H9 (cell line): ENCODE measurements at regions not wholly inside any gene's neighbourhood (a gene's known extent, or its start where the extent isn't known, plus 50 kb on each side); places are given as distances from the start of the nearest gene placed in this dataset.

Source experiments
- DNase-seq: peaks from one replicate; pipeline ENCODE4 v3.0.0-alpha.2; 2017
- H2AFZ ChIP-seq: one replicate; pipeline ENCODE4 v1.6.1; 2013; ENCODE audit warnings: mild to moderate bottlenecking, low read length, control low read depth, moderate library complexity
- H2AK5ac ChIP-seq: 2 replicates; pipeline ENCODE4 v1.6.1; 2013; ENCODE audit warnings: low read length, control low read depth, mixed read lengths; ENCODE audit not compliant: insufficient read length
- H2BK120ac ChIP-seq: one replicate; pipeline ENCODE4 v1.6.1; 2013; ENCODE audit warnings: low read depth, mild to moderate bottlenecking, low read length, control low read depth, inconsistent platforms; ENCODE audit not compliant: poor library complexity, severe bottlenecking
- H2BK12ac ChIP-seq: 2 replicates; pipeline ENCODE4 v1.6.1; 2013; ENCODE audit warnings: low read length, control low read depth, mixed read lengths, low read depth; ENCODE audit not compliant: insufficient read length
- H2BK15ac ChIP-seq: 2 replicates; pipeline ENCODE4 v1.6.1; 2013; ENCODE audit warnings: low read depth, low read length, control low read depth
- H2BK20ac ChIP-seq: one replicate; pipeline ENCODE4 v1.6.1; 2013; ENCODE audit warnings: low read depth, mild to moderate bottlenecking, low read length, control low read depth, inconsistent platforms; ENCODE audit not compliant: poor library complexity, severe bottlenecking
- H2BK5ac ChIP-seq: 2 replicates; pipeline ENCODE4 v1.6.1; 2013; ENCODE audit warnings: low read length, control low read depth, mixed read lengths; ENCODE audit not compliant: insufficient read length
- H3K14ac ChIP-seq: 2 replicates; pipeline ENCODE4 v1.6.1; 2013; ENCODE audit warnings: low read length, control low read depth; ENCODE audit not compliant: insufficient read depth
- H3K18ac ChIP-seq: 2 replicates; pipeline ENCODE4 v1.6.1; 2013; ENCODE audit warnings: low read depth, mild to moderate bottlenecking, mixed read lengths, low read length, control low read depth; ENCODE audit not compliant: insufficient read length
- H3K23ac ChIP-seq: 2 replicates; pipeline ENCODE4 v1.6.1; 2013; ENCODE audit warnings: low read length, control low read depth, mixed read lengths, low read depth; ENCODE audit not compliant: insufficient read length
- H3K23me2 ChIP-seq: 2 replicates; pipeline ENCODE4 v1.6.1; 2013; ENCODE audit warnings: low read depth, mild to moderate bottlenecking, mixed read lengths, low read length, control low read depth; ENCODE audit not compliant: insufficient read length, poor library complexity, severe bottlenecking
- H3K27ac ChIP-seq: 2 replicates; pipeline ENCODE4 v1.5.1; 2013; ENCODE audit warnings: low read length, control low read depth, mixed read lengths, low read depth; ENCODE audit not compliant: insufficient read length
- H3K27me3 ChIP-seq: 2 replicates; pipeline ENCODE4 v1.6.1; 2013; ENCODE audit warnings: low read length, control low read depth, inconsistent platforms; ENCODE audit not compliant: insufficient read depth
- H3K4ac ChIP-seq: 2 replicates; pipeline ENCODE4 v1.6.1; 2013; ENCODE audit warnings: low read depth, mild to moderate bottlenecking, control low read depth, inconsistent platforms, low read length, moderate library complexity
- H3K4me1 ChIP-seq: 2 replicates; pipeline ENCODE4 v1.6.1; 2013; ENCODE audit warnings: low read length, control low read depth, inconsistent platforms; ENCODE audit not compliant: insufficient read depth
- H3K4me2 ChIP-seq: 2 replicates; pipeline ENCODE4 v1.6.1; 2013; ENCODE audit warnings: low read length, control low read depth, mixed read lengths; ENCODE audit not compliant: insufficient read length, insufficient read depth
- H3K56ac ChIP-seq: 2 replicates; pipeline ENCODE4 v1.6.1; 2013; ENCODE audit warnings: low read depth, mild to moderate bottlenecking, mixed read lengths, low read length, control low read depth; ENCODE audit not compliant: insufficient read length
- H3K79me1 ChIP-seq: 2 replicates; pipeline ENCODE4 v1.6.1; 2013; ENCODE audit warnings: low read depth, mild to moderate bottlenecking, moderate library complexity, low read length, control low read depth, inconsistent platforms; ENCODE audit not compliant: insufficient read depth, poor library complexity, severe bottlenecking
- H3K79me2 ChIP-seq: 2 replicates; pipeline ENCODE4 v1.6.1; 2013; ENCODE audit warnings: low read length, control low read depth, inconsistent platforms; ENCODE audit not compliant: insufficient read depth
- H3K9ac ChIP-seq: 2 replicates; pipeline ENCODE4 v1.6.1; 2013; ENCODE audit warnings: low read length, control low read depth, mixed read lengths; ENCODE audit not compliant: insufficient read length; ENCODE audit errors: extremely low read depth
- H3K9me3 ChIP-seq: one replicate; pipeline ENCODE4 v1.6.1; 2013; ENCODE audit warnings: low read depth, low read length, inconsistent platforms; ENCODE audit not compliant: control insufficient read depth
- H3T11ph ChIP-seq: one replicate; pipeline ENCODE4 v1.6.1; 2013; ENCODE audit warnings: mild to moderate bottlenecking, low read length, control low read depth, inconsistent platforms
- H4K20me1 ChIP-seq: one replicate; pipeline ENCODE4 v1.6.1; 2013; ENCODE audit not compliant: control insufficient read depth, insufficient read length, insufficient read depth
- H4K5ac ChIP-seq: 2 replicates; pipeline ENCODE4 v1.6.1; 2013; ENCODE audit warnings: low read depth, mild to moderate bottlenecking, mixed read lengths, low read length, control low read depth; ENCODE audit not compliant: insufficient read length
- H4K8ac ChIP-seq: replicated peaks from 2 replicates; pipeline ENCODE4 v1.6.1; 2013; ENCODE audit warnings: low read length, control low read depth, mixed read lengths, low read depth; ENCODE audit not compliant: insufficient read length
- H4K91ac ChIP-seq: 2 replicates; pipeline ENCODE4 v1.6.1; 2013; ENCODE audit warnings: low read depth, mild to moderate bottlenecking, moderate library complexity, mixed read lengths, low read length, control low read depth; ENCODE audit not compliant: insufficient read length
- H3K27ac Mint-ChIP-seq, 3 experiments: 2 replicates in 2 of 3; 3 replicates in 1 of 3; pipeline ENCODE4 v1.8.0; 2020 to 2021; ENCODE audit warnings: mixed read lengths in 3 of 3, mild to moderate bottlenecking in 1 of 3, moderate library complexity in 1 of 3
- H3K27me3 Mint-ChIP-seq: 2 replicates; pipeline ENCODE4 v1.8.0; 2021; ENCODE audit warnings: low read depth, mild to moderate bottlenecking, moderate library complexity, mixed read lengths
- H3K36me3 Mint-ChIP-seq, 3 experiments: 2 replicates in 2 of 3; 3 replicates in 1 of 3; pipeline ENCODE4 v1.8.0; 2020 to 2021; ENCODE audit warnings: low read depth in 3 of 3, mixed read lengths in 3 of 3; ENCODE audit not compliant: insufficient read depth in 1 of 3
- H3K4me1 Mint-ChIP-seq, 2 experiments: 2 replicates each; pipeline ENCODE4 v1.8.0; 2020; ENCODE audit warnings: mixed read lengths in 2 of 2
- H3K4me3 Mint-ChIP-seq, 2 experiments: 2 replicates in 1 of 2; 3 replicates in 1 of 2; pipeline ENCODE4 v1.8.0; 2020 to 2021; ENCODE audit warnings: mild to moderate bottlenecking in 2 of 2, mixed read lengths in 2 of 2, moderate library complexity in 1 of 2
- H3K9me3 Mint-ChIP-seq, 2 experiments: 2 replicates in 1 of 2; 3 replicates in 1 of 2; pipeline ENCODE4 v1.8.0; 2020; ENCODE audit warnings: mild to moderate bottlenecking in 2 of 2, mixed read lengths in 2 of 2, moderate library complexity in 1 of 2
- CTCF ChIP-seq: fragments of 200-600 bp; sonication (generic); conservative IDR thresholded peaks from 3 replicates; pipeline ENCODE4 v1.8.0; 2021; ENCODE audit warnings: antibody characterized with exemption, mild to moderate bottlenecking
- WGBS: extraction: QIAGEN DNeasy Blood & Tissue Kit; methylation state at CpG from one replicate; pipeline ENCODE4 v1.1.7; 2013; ENCODE audit warnings: missing lambda C conversion rate, low lambda C conversion rate, mixed read lengths; ENCODE audit not compliant: insufficient read length; ENCODE audit errors: extremely low coverage; 5-methylcytosine and 5-hydroxymethylcytosine counted together

GRCh38 chr3:30203301-30203700 is 403.1 kb upstream of the TGFBR2 start:
- no peak for DNase-seq
- no peak for TF ChIP-seq CTCF
- H3K36me3 Mint-ChIP-seq = no peaks in the 10 kb centered on the region
- H3K79me2 ChIP-seq = no peaks in the 10 kb centered on the region
- H3K27me3 Mint-ChIP-seq = no peaks in the 10 kb centered on the region
- H2BK120ac ChIP-seq = no peak overlapping the region
- no peak overlapping the region for H3K27ac Mint-ChIP-seq
- H3K4ac ChIP-seq = no peak overlapping the region
- peaks cover 0 to 4% of the 10 kb centered on the region in 2 experiments; a peak in 2 of 4 replicates for H3K4me1 Mint-ChIP-seq
- H3K14ac ChIP-seq = no peak overlapping the region
- no peak overlapping the region for H3K23ac ChIP-seq
- H3T11ph ChIP-seq = no peak overlapping the region
- no CpG with 5 or more reads among the region's 2 CpGs for WGBS
- no peak overlapping the region for H2AFZ ChIP-seq
- H3K56ac ChIP-seq = no peak overlapping the region
- H4K8ac ChIP-seq = no peak overlapping the region
- H3K27ac ChIP-seq = no peak overlapping the region
- H3K4me2 ChIP-seq = no peak overlapping the region
- no peak overlapping the region for H2BK20ac ChIP-seq
- no peak overlapping the region for H2BK12ac ChIP-seq
- H3K27me3 ChIP-seq = no peaks in the 10 kb centered on the region
- no peaks in the 10 kb centered on the region; the same call in 1 of the 2 replicates for H3K4me1 ChIP-seq
- H2BK15ac ChIP-seq = no peak overlapping the region
- no peak overlapping the region for H4K5ac ChIP-seq
- H2BK5ac ChIP-seq = no peak overlapping the region
- H4K91ac ChIP-seq = no peak overlapping the region
- H4K20me1 ChIP-seq = no peaks in the 10 kb centered on the region
- peaks cover 2 to 3% of the 10 kb centered on the region in 2 experiments; a peak in 2 of 5 replicates for H3K9me3 Mint-ChIP-seq
- no peak overlapping the region for H3K4me3 Mint-ChIP-seq
- H3K9me3 ChIP-seq = no peaks in the 10 kb centered on the region
- no peaks in the 10 kb centered on the region for H3K23me2 ChIP-seq
- H3K9ac ChIP-seq = no peak overlapping the region
- H3K79me1 ChIP-seq = no peaks in the 10 kb centered on the region
- no peak overlapping the region for H2AK5ac ChIP-seq
- H3K18ac ChIP-seq = no peak overlapping the region
